DOHH2 (cell line): ENCODE measurements at regions not wholly inside any gene's neighbourhood (a gene's known extent, or its start where the extent isn't known, plus 50 kb on each side); places are given as distances from the start of the nearest gene placed in this dataset.

Experiments
- H3F3A ChIP-seq: fragments of 200-600 bp; sonication (generic), shearing (Covaris generic); 2 replicates; pipeline ENCODE4 v1.6.0; 2016; ENCODE audit warnings: antibody characterized with exemption, mild to moderate bottlenecking; ENCODE audit not compliant: control insufficient read depth, insufficient read depth
- H3K27ac ChIP-seq: fragments of 200-600 bp; sonication (generic); 2 replicates; pipeline ENCODE4 v1.5.1; 2014; ENCODE audit warnings: low read depth, mild to moderate bottlenecking, low read length, moderate library complexity
- H3K27me3 ChIP-seq: fragments of 200-600 bp; sonication (generic); 2 replicates; pipeline ENCODE4 v1.6.1; 2014; ENCODE audit warnings: mild to moderate bottlenecking, low read length, mixed read lengths; ENCODE audit not compliant: control insufficient read depth
- H3K36me3 ChIP-seq: fragments of 200-600 bp; sonication (generic); 2 replicates; pipeline ENCODE4 v1.6.1; 2014; ENCODE audit warnings: mild to moderate bottlenecking, low read length, moderate library complexity, mixed read lengths; ENCODE audit not compliant: control insufficient read depth
- H3K4me1 ChIP-seq: fragments of 200-600 bp; sonication (generic); 2 replicates; pipeline ENCODE4 v1.6.1; 2014; ENCODE audit warnings: mild to moderate bottlenecking, low read length, mixed read lengths; ENCODE audit not compliant: control insufficient read depth
- H3K4me2 ChIP-seq: fragments of 200-600 bp; sonication (generic); 2 replicates; pipeline ENCODE4 v1.6.0; 2014; ENCODE audit warnings: mild to moderate bottlenecking, low read length, moderate library complexity
- H3K4me3 ChIP-seq: fragments of 200-600 bp; sonication (generic); 2 replicates; pipeline ENCODE4 v1.5.1; 2014; ENCODE audit warnings: mild to moderate bottlenecking, low read length, mixed read lengths
- H3K79me2 ChIP-seq: fragments of 200-600 bp; sonication (generic); 2 replicates; pipeline ENCODE4 v1.6.1; 2014; ENCODE audit warnings: mild to moderate bottlenecking, low read length, mixed read lengths; ENCODE audit not compliant: control insufficient read depth
- H3K9me2 ChIP-seq: fragments of 200-600 bp; sonication (generic); replicated peaks from 2 replicates; pipeline ENCODE4 v1.6.1; 2014; ENCODE audit warnings: mild to moderate bottlenecking, low read length, mixed read lengths; ENCODE audit not compliant: control insufficient read depth
- H3K9me3 ChIP-seq: fragments of 200-600 bp; sonication (generic); 2 replicates; pipeline ENCODE4 v1.6.1; 2014; ENCODE audit warnings: antibody characterized with exemption, low read length, mixed read lengths; ENCODE audit not compliant: control insufficient read depth, insufficient read depth
- H4K20me1 ChIP-seq: fragments of 200-600 bp; sonication (generic); 2 replicates; pipeline ENCODE4 v1.6.0; 2014; ENCODE audit warnings: low read depth, mild to moderate bottlenecking, antibody characterized with exemption, low read length, moderate library complexity; ENCODE audit not compliant: control insufficient read depth, insufficient read depth
- CTCF ChIP-seq: fragments of 200-600 bp; sonication (generic); IDR thresholded peaks from one replicate; pipeline ENCODE4 v1.5.1; 2014; ENCODE audit warnings: antibody characterized with exemption, mild to moderate bottlenecking, low read depth, low read length; ENCODE audit not compliant: poor library complexity, severe bottlenecking
- EZH2phosphoT487 ChIP-seq: fragments of 200-600 bp; sonication (generic); IDR thresholded peaks from 2 replicates; pipeline ENCODE4 v1.6.1; 2017; ENCODE audit warnings: borderline replicate concordance, mild to moderate bottlenecking, antibody characterized with exemption, low read length, moderate library complexity, mixed read lengths

- H3K27ac ChIP-seq: no peak overlapping the region
- H3K4me1 ChIP-seq: no peaks in the 10 kb centered on the region
- H3K27me3 ChIP-seq: no peaks in the 10 kb centered on the region
- TF ChIP-seq EZH2phosphoT487 (no peak), CTCF (no peak)
- H3K4me2 ChIP-seq: no peak overlapping the region
- no peaks in the 10 kb centered on the region for H3K36me3 ChIP-seq
- H3K79me2 ChIP-seq: no peaks in the 10 kb centered on the region
- no peaks in the 10 kb centered on the region for H3K9me3 ChIP-seq
- no peak overlapping the region for H3K4me3 ChIP-seq
- H4K20me1 ChIP-seq: no peaks in the 10 kb centered on the region
- H3K9me2 ChIP-seq: no peaks in the 10 kb centered on the region
- H3F3A ChIP-seq: no peaks in the 10 kb centered on the region
Observed at GRCh38 chr16:51881731-51882130, 665.2 kb downstream of the TOX3 start.

DNA sequence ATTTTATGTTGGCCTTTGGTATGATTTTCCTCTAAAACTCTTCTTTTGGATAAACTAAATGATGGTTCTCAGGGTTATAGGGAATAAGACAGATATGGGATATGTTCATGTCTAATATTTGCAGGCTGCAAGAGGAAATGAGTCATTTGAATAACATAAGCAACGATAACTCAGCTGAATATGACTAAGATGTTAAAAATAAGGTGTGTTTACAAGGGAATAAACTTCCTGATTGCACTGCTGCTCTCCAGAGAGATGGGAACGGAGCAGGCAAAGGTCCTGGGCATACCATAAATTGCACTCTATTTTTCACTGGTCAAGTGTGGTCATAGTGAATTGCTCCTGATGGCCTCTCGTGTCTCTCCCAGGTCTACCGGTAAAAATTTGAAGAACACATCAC lies 666.2 kb downstream of the TOX3 start:
- no peak overlapping the region for H3K4me3 ChIP-seq
- H3K79me2 ChIP-seq: no peaks in the 10 kb centered on the region
- H3K36me3 ChIP-seq: no peaks in the 10 kb centered on the region
- no peak for TF ChIP-seq CTCF
- no peak for TF ChIP-seq EZH2phosphoT487
- no peaks in the 10 kb centered on the region for H3K4me1 ChIP-seq
- H3K27ac ChIP-seq: no peak overlapping the region
- H3K9me3 ChIP-seq: no peaks in the 10 kb centered on the region
- H3K27me3 ChIP-seq: no peaks in the 10 kb centered on the region
- H3K9me2 ChIP-seq: no peaks in the 10 kb centered on the region
- H4K20me1 ChIP-seq: no peaks in the 10 kb centered on the region
- H3F3A ChIP-seq: no peaks in the 10 kb centered on the region
- no peak overlapping the region for H3K4me2 ChIP-seq

GRCh38 chr16:51877686-51878085 lies 669.3 kb downstream of the TOX3 start:
- no peak overlapping the region for H3K27ac ChIP-seq
- no peak for TF ChIP-seq CTCF
- no peak for TF ChIP-seq EZH2phosphoT487

GRCh38 chr16:51876934-51877333 lies 670.0 kb downstream of the TOX3 start:
- no peak overlapping the region for H3K4me2 ChIP-seq
- H3K27ac ChIP-seq: no peak overlapping the region
- no peak overlapping the region for H3K4me3 ChIP-seq
- no peaks in the 10 kb centered on the region for H3K4me1 ChIP-seq
- H3K27me3 ChIP-seq: no peaks in the 10 kb centered on the region
- H3K9me3 ChIP-seq: no peaks in the 10 kb centered on the region
- no peaks in the 10 kb centered on the region for H3K9me2 ChIP-seq
- H4K20me1 ChIP-seq: no peaks in the 10 kb centered on the region
- no peaks in the 10 kb centered on the region for H3K36me3 ChIP-seq
- no peaks in the 10 kb centered on the region for H3K79me2 ChIP-seq
- TF ChIP-seq CTCF (no peak), EZH2phosphoT487 (no peak)
- no peaks in the 10 kb centered on the region for H3F3A ChIP-seq

More at GRCh38 chr16:51877686-51878085, 669.3 kb downstream of the TOX3 start:
- no peaks in the 10 kb centered on the region for H3K9me3 ChIP-seq
- no peaks in the 10 kb centered on the region for H3K79me2 ChIP-seq
- no peaks in the 10 kb centered on the region for H3K27me3 ChIP-seq
- H3K4me1 ChIP-seq: no peaks in the 10 kb centered on the region
- H3K36me3 ChIP-seq: no peaks in the 10 kb centered on the region
- H3K4me3 ChIP-seq: no peak overlapping the region
- no peaks in the 10 kb centered on the region for H3F3A ChIP-seq
- no peaks in the 10 kb centered on the region for H4K20me1 ChIP-seq
- no peaks in the 10 kb centered on the region for H3K9me2 ChIP-seq
- H3K4me2 ChIP-seq: no peak overlapping the region
